ENCODE measurements at regions not wholly inside any gene's neighbourhood (a gene's known extent, or its start where the extent isn't known, plus 50 kb on each side); places are given as distances from the start of the nearest gene placed in this dataset.
"Not testable (repeated sequence)": the region's sequence is repeated elsewhere in the genome, so short reads cannot be mapped to it uniquely, and the experiment has no call there.

DNA sequence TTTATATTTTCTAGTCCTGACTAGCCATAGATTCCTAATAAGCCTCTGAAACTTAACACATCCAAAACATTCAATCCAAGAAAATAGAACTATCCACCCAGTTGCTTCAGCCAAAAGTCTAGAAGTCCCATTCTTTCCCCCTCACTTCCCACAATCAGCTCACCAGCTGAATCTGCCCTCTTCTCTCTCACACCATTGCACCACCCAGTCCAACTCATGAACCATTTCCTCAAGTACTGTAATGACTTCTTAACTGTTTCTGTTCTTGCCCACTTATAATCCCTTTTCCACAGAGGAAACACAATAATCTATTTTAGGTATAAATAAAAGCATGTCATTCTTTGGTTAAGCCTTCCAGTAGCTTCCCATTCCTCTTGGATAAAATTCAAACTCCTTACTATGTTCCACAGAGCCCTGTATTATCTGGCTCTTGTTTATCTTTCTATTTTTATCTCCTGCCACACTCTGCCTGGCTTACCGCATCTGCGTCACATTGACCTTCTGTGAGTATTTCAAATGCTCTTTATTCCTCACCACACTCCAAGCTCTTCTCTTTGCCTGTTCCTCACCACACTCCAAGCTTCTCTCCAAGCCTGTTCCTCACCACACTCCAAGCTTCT is 205.9 kb upstream of the FRG1 start:
- not testable (repeated sequence) for DNase-seq

DNA sequence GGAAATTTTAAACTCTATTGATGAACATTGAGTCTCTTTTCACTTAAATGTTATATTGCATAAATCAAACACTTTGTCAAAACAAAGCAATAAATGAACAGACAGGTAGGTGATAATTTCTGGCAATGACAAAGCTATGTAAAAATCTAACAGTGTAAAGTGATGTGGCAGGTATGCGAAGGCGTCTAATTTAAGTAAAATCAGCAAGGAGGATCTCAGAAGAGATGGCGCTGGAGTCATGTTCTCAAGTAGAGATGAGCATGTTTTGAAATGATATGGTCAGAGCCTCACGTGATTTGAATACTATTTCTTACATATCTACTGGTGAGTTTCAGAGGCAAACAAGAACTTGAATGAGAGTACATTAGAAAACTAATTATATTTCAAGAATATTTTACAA is 204.0 kb upstream of the FRG1 start:
- DNase-seq = not testable (repeated sequence)

- not testable (repeated sequence) for DNase-seq
Measured at GRCh38 chr4:189740118-189740517, 200.6 kb upstream of the FRG1 start.

GRCh38 chr4:189740873-189741272 is 199.8 kb upstream of the FRG1 start:
- DNase-seq = no peak

DNA sequence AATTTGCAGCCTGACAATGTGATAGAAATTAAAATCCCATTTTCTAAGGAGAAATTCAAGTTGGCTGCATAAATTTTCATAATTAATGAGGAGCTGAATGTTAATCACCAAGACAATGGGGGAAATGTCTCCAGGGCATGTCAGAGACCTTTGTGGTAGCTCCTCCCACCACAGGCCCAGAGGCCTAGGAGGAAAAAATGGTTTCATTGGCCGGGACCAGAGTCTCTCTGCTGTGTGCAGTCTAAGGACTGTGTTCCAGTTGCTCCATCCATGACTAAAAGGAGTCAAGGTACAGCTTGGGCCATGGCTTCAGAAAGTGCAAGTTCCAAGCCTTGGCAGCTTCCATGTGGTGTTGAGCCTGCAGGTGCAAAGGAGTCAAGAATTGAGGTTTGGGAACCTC is 187.6 kb upstream of the FRG1 start:
- DNase-seq = not testable (repeated sequence)

GRCh38 chr4:189763583-189763982 is 177.1 kb upstream of the FRG1 start:
- DNase-seq = no peak

GRCh38 chr4:189765301-189765700 is 175.4 kb upstream of the FRG1 start:
- no peak for DNase-seq

DNA sequence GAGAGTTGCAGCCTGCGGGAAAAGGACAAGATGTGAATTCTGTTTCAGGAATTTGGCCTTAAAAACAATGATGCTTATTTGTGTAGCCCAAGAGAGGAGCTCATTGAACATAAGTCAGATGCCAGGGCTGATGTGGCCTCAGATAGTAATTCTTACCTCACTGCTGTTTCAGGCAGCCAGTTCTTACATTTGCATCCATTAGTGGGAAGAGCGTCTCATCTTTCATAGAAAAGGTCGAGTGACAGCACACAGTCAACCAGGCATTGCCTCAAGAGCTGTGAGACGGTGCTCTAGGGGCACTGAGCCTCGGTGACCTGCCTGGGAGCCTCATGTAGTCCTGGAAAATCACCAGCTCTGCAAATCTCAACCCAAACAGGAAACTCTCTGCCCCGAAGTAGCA is 174.9 kb upstream of the FRG1 start:
- no peak for DNase-seq

- DNase-seq = no peak
Measured at GRCh38 chr4:189767941-189768340, 172.7 kb upstream of the FRG1 start.

DNA sequence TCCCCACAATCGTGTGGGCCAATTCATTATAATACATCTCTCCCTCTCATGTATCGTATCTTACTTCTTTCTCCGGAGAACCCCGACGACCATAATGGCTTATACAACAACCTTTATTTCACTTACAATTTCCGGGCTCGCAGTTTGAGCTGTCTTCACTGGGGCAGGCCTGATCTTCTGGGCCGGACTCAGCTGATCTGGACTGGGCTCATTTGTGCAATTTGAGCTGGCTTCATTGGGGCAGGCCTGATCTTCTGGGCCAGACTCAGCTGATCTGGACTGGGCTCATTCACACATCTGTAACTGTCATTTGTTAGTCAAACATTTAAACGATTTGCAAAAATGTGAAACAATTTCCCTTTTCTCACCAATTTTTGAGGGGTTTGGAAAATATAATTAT is 171.5 kb upstream of the FRG1 start:
- no peak for DNase-seq

DNA sequence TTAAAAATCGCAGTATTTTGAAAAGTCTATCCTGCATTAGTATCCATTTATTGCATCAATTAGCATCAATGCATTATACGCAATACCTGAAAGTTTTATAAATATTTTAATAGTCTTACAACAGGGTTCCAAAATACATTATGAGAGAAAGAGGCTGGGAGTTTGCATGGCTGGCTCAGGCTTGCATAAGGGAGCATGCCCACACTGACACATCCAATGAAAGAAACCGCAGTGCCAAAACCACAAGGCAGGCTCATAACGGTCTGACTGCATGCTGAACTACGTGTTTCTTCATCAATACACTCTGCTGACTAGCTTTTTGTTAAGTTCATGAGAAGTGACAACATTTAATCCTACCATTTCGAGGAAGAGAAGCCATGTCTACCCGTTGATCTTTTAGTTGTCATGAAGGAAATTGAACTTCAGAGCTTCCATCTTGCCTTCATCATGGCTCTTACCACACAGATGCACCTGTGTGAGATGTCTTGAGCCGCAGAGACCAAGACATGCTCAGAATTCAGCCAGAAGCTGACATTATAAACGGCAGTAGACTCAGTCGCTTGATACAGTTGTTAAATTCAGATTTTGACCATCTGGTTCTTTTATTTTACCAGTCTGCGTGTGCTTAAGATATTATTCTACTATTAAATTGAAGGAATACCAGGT is 168.8 kb upstream of the FRG1 start:
- no peak for DNase-seq

- no peak for DNase-seq
Measured at GRCh38 chr4:189773909-189774308, 166.8 kb upstream of the FRG1 start.

DNA sequence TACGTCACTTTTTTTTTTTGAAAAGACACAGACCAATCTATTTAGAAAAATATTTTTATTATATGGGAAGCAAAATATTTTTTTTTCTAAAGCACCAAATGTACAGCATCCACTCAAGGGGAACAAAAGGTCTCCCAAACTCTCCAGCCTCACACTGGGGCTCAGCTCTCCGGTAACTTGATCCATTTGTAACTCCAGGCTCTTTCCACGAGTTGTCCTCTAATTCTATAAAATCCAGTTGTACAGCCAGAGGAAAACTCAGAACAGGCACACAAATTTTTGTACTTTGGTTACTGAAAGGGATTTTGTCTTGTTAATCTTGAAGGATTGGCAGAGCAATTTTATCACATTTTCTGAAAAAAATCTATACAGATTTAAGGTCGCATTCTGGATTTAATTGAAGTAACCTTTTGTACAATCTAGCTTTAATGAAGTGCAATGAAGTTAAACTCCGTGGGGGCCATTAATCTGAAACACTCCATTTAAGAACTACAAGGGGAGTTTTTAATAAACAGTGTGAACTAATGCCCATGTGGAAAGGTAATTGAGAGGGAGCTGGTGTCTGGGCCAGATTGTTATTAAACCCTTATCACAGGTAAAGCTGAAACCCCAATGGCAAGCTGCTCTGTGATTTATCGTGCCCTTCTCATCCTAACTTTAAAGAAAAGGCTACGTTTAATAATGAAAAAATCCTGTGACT is 161.2 kb upstream of the FRG1 start:
- DNase-seq = no peak

GRCh38 chr4:189780391-189780790 is 160.3 kb upstream of the FRG1 start:
- no peak for DNase-seq

GRCh38 chr4:189784651-189785050 is 156.0 kb upstream of the FRG1 start:
- DNase-seq = no peak

GRCh38 chr4:189785257-189785656 is 155.4 kb upstream of the FRG1 start:
- DNase-seq = no peak

- no peak for DNase-seq
Measured at GRCh38 chr4:189786447-189786846, 154.2 kb upstream of the FRG1 start.

GRCh38 chr4:189787216-189788031 is 153.2 kb upstream of the FRG1 start:
- DNase-seq = no peak

- DNase-seq = peak; percentile 11
Measured at GRCh38 chr4:189792924-189793618, 147.6 kb upstream of the FRG1 start.

- DNase-seq = no peak
Measured at GRCh38 chr4:189800545-189801088, 140.1 kb upstream of the FRG1 start.

DNA sequence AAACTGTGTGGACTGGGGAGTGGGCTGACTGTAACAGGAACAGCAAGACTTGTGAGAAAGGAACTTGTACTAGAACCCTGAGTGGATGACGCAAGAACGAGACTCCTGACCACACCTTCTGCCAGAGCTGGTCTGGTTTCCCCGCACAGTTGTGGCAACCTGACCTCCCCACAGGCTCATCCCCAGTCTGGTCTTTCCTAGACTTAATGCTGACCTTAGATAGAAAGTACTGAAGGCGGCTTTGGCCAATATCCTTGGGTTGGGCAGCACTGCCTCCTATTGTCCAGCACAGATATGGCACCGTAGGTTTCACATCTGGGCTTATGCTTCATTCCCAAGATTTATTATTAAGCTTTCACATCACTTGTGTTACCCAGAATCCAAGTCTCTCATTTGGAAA is 137.8 kb upstream of the FRG1 start:
- DNase-seq = no peak

GRCh38 chr4:189804894-189805293 is 135.8 kb upstream of the FRG1 start:
- no peak for DNase-seq

DNA sequence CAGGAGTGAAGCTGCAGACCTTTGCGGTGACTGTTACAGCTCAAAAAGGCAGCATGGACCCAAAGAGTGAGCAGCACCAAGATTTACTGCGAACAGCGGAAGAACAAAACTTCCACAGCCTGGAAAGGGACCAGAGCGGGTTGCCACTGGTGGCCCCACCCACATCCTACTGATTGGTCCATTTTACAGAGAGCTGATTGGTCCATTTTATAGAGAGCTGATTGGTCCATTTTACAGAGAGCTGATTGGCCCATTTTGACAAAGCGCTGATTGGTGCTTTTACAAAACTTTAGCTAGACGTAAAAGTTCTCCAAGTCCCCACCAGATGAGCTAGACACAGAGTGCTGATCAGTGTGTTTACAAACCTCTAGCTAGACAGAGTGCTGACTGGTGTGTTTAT is 134.2 kb upstream of the FRG1 start:
- DNase-seq = no peak

Data from NCI-H1694 treated with DMSO at 0.1 percent for 48 hours (cell line).